SU-DHL-6 (cell line): ENCODE measurements at regions not wholly inside any gene's neighbourhood (a gene's known extent, or its start where the extent isn't known, plus 50 kb on each side); places are given as distances from the start of the nearest gene placed in this dataset.

ENCODE experiments used
- EZH2phosphoT487 ChIP-seq: fragments of 200-600 bp; sonication (generic), shearing (Covaris generic); conservative IDR thresholded peaks from 2 replicates; pipeline ENCODE4 v1.6.1; 2018; ENCODE audit warnings: mild to moderate bottlenecking, antibody characterized with exemption, low read length, moderate library complexity, mixed read lengths
- TF ChIP-seq, protein P1 (sequence below): fragments of 200-600 bp; sonication (generic); IDR thresholded peaks from one replicate; pipeline ENCODE4 v1.5.1; 2017; ENCODE audit warnings: antibody characterized with exemption, mild to moderate bottlenecking, low read length, moderate library complexity; ENCODE audit not compliant: insufficient read depth, poor library complexity, severe bottlenecking

DNA sequence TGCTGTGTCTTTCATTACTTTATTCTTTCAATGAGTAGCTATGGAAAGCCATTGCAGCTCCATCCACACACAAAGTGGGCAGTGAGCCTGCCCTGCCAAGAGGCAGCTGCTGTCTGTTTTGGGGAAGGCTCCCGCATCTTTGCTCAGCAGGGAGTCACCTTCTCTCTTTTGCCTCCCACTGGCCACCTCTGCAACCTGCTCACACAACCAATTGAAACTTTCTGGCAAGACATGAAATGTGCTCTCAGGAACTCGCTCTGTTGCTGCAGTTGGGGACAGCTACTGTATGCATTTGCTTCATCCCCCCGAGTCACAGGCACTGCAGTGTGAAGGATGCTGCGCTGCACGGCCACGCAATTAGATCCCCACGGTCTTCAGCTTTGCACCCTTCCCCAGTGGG, 244.8 kb upstream of the NFE2L3 start:
- TF ChIP-seq, protein P1, sequence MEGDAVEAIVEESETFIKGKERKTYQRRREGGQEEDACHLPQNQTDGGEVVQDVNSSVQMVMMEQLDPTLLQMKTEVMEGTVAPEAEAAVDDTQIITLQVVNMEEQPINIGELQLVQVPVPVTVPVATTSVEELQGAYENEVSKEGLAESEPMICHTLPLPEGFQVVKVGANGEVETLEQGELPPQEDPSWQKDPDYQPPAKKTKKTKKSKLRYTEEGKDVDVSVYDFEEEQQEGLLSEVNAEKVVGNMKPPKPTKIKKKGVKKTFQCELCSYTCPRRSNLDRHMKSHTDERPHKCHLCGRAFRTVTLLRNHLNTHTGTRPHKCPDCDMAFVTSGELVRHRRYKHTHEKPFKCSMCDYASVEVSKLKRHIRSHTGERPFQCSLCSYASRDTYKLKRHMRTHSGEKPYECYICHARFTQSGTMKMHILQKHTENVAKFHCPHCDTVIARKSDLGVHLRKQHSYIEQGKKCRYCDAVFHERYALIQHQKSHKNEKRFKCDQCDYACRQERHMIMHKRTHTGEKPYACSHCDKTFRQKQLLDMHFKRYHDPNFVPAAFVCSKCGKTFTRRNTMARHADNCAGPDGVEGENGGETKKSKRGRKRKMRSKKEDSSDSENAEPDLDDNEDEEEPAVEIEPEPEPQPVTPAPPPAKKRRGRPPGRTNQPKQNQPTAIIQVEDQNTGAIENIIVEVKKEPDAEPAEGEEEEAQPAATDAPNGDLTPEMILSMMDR, result no peak
- no peak for TF ChIP-seq EZH2phosphoT487
